Activated B cell treated with CpG ODN at 0.5 μM for 24 hours (primary cell): ENCODE measurements at regions not wholly inside any gene's neighbourhood (a gene's known extent, or its start where the extent isn't known, plus 50 kb on each side); places are given as distances from the start of the nearest gene placed in this dataset.

ENCODE experiments used
- ATAC-seq: fragments of 200-7000 bp; cut with Tn5 transposase; one replicate; pipeline ENCODE4 v1.10.0; 2021; ENCODE audit warnings: low read depth, mild to moderate bottlenecking, moderate library complexity
- CTCF ChIA-PET: fragments of 350-600 bp; sonication (Branson Sonifier 250); formaldehyde crosslinking; loops from one replicate; lab custom pipeline; 2021; ENCODE audit warnings: antibody characterized with exemption; lab: Charles Lee
- POLR2A ChIA-PET: fragments of 350-600 bp; sonication (Branson Sonifier 250); formaldehyde crosslinking; loops from one replicate; lab custom pipeline; 2021; ENCODE audit warnings: antibody characterized with exemption; lab: Charles Lee
- DNase-seq: peaks from one replicate; pipeline ENCODE4 v3.0.0; 2022
- H3K27ac Mint-ChIP-seq: one replicate; pipeline ENCODE4 v1.8.0; 2020; ENCODE audit warnings: mixed read lengths
- H3K27me3 Mint-ChIP-seq: one replicate; pipeline ENCODE4 v1.8.0; 2021; ENCODE audit warnings: mixed read lengths
- H3K36me3 Mint-ChIP-seq: one replicate; pipeline ENCODE4 v1.8.0; 2021; ENCODE audit warnings: low read depth, mixed read lengths
- H3K4me1 Mint-ChIP-seq: one replicate; pipeline ENCODE4 v1.8.0; 2021; ENCODE audit warnings: mixed read lengths
- H3K4me3 Mint-ChIP-seq: one replicate; pipeline ENCODE4 v1.8.0; 2020; ENCODE audit warnings: mild to moderate bottlenecking, mixed read lengths
- H3K9me3 Mint-ChIP-seq: one replicate; pipeline ENCODE4 v1.8.0; 2020; ENCODE audit warnings: mixed read lengths
- intact Hi-C: fragments of 100-400 bp; cut with micrococcal nuclease; formaldehyde crosslinking; loops from one replicate; pipeline ENCODE4 v1.15.1; 2024
- TF ChIP-seq, protein P1 (sequence below): fragments of 200-600 bp; IDR thresholded peaks from one replicate; pipeline ENCODE4 v1.8.0; 2022; ENCODE audit warnings: antibody characterized with exemption, mild to moderate bottlenecking

- CTCF ChIA-PET: interaction anchor here (0.6 kb wide), 1 partner anchor 62 kb away, joined by 3 read pairs; no protein-coding TSS in a partner anchor
- no peak overlapping the region for H3K4me3 Mint-ChIP-seq
- intact Hi-C loops: loop anchor here (2.0 kb wide), 2 partner anchors 14 to 20 kb away; no protein-coding TSS in a partner anchor
- no peak for DNase-seq
- no peak for ATAC-seq
- H3K36me3 Mint-ChIP-seq: no peaks in the 10 kb centered on the region
- H3K4me1 Mint-ChIP-seq: peaks cover 37% of the 10 kb centered on the region
- H3K27me3 Mint-ChIP-seq: no peaks in the 10 kb centered on the region
- POLR2A ChIA-PET: interaction anchor here (0.5 kb wide), 1 partner anchor 120 kb away, joined by 6 read pairs; no protein-coding TSS in a partner anchor
- H3K9me3 Mint-ChIP-seq: no peaks in the 10 kb centered on the region
- TF ChIP-seq, protein P1, sequence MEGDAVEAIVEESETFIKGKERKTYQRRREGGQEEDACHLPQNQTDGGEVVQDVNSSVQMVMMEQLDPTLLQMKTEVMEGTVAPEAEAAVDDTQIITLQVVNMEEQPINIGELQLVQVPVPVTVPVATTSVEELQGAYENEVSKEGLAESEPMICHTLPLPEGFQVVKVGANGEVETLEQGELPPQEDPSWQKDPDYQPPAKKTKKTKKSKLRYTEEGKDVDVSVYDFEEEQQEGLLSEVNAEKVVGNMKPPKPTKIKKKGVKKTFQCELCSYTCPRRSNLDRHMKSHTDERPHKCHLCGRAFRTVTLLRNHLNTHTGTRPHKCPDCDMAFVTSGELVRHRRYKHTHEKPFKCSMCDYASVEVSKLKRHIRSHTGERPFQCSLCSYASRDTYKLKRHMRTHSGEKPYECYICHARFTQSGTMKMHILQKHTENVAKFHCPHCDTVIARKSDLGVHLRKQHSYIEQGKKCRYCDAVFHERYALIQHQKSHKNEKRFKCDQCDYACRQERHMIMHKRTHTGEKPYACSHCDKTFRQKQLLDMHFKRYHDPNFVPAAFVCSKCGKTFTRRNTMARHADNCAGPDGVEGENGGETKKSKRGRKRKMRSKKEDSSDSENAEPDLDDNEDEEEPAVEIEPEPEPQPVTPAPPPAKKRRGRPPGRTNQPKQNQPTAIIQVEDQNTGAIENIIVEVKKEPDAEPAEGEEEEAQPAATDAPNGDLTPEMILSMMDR: no peak
- no peak overlapping the region for H3K27ac Mint-ChIP-seq
These were observed 98.1 kb upstream of the TNFAIP3 start for GRCh38 chr6:137768935-137769334.

DNA sequence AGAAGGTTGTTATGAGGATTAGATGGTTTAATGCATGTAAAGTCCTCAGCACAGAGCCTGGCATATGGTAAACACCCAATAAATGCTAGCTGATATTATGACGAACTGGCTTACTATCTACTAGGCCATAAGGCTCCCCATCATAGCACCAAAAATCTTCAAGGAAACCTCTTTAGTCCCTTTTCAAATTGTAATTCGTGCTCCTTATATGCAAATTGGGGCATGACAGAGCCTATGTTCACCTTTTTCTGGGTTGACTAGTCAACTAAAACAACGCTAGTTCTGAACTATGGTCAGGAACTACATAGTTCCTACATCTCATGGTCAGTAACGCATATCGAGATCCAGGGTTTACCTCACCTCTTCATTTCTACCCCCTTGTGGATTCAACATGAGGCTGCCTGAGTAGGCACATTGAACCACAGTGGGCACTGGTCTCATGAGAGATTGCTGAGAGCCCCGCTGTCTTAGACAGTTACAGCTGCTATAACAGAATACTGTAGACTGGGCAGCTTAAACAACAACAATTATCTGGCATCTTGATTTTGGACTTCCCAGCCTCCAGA, 97.2 kb upstream of the TNFAIP3 start:
- intact Hi-C loops: loop anchor here (2.0 kb wide), 2 partner anchors 15 to 19 kb away; no protein-coding TSS in a partner anchor
- CTCF ChIA-PET: no interaction called here
- Mint-ChIP-seq H3K4me1 (peaks cover 34% of the 10 kb centered on the region), H3K27me3 (no peaks in the 10 kb centered on the region), H3K36me3 (no peaks in the 10 kb centered on the region), H3K9me3 (no peaks in the 10 kb centered on the region), H3K4me3 (no peak overlapping the region), H3K27ac (no peak overlapping the region)
- POLR2A ChIA-PET: no interaction called here
- ATAC-seq (peak; percentile 67), DNase-seq (no peak)
- TF ChIP-seq, protein P1: no peak

DNA sequence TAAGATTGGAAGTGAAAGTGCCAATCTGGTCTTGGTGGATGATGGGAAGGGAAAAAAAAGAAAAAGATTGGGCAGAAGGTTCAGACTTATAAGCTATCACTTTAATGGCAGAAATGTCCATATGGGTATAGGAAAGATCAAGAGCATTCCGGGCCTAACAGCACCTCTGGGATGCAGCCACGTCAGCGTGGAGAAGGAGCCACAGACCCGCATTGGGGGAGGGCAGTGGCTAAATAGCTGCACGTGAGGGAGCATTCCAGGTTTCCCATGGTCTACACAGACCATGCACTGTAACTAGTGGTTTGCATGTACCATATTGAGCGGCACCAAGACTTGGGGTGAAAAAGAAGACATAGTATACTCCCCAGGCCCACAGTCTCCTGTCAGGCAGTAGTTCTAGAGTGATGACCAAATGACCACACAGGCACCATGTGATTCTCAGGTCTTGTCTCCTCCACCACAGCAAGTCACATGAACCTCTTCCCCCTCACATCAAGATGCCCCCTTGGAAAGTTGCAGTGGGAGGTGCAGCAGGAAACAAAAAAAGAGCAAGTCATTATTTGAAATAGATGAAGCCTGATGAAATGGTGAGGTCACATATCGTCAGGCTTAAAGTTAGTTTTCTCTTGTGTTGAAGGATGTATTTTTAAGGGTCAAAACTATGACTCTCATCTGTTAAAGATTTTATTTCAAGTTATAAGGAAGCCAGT, 94.4 kb upstream of the TNFAIP3 start:
- peaks cover 30% of the 10 kb centered on the region for H3K4me1 Mint-ChIP-seq
- no peak overlapping the region for H3K4me3 Mint-ChIP-seq
- DNase-seq (no peak), ATAC-seq (no peak)
- no peaks in the 10 kb centered on the region for H3K36me3 Mint-ChIP-seq
- CTCF ChIA-PET: no interaction called here
- no peaks in the 10 kb centered on the region for H3K27me3 Mint-ChIP-seq
- intact Hi-C loops: no loop called here
- POLR2A ChIA-PET: interaction anchor here (0.6 kb wide), 2 partner anchors 213 to 596 kb away, joined by 3 read pairs; no protein-coding TSS in a partner anchor
- H3K9me3 Mint-ChIP-seq: no peaks in the 10 kb centered on the region
- TF ChIP-seq, protein P1: no peak
- H3K27ac Mint-ChIP-seq: no peak overlapping the region

- ATAC-seq: no peak
- H3K4me3 Mint-ChIP-seq: no peak overlapping the region
- DNase-seq: no peak
- H3K9me3 Mint-ChIP-seq: no peaks in the 10 kb centered on the region
- ChIA-PET POLR2A (no interaction called here), CTCF (no interaction called here)
- H3K4me1 Mint-ChIP-seq: peaks cover 6% of the 10 kb centered on the region
- no peak overlapping the region for H3K27ac Mint-ChIP-seq
- TF ChIP-seq, protein P1: no peak
- no peaks in the 10 kb centered on the region for H3K36me3 Mint-ChIP-seq
- no peaks in the 10 kb centered on the region for H3K27me3 Mint-ChIP-seq
- intact Hi-C loops: no loop called here
These were observed 91.8 kb upstream of the TNFAIP3 start for GRCh38 chr6:137775227-137775626.

GRCh38 chr6:137775720-137776119, 91.3 kb upstream of the TNFAIP3 start:
- DNase-seq: no peak
- Mint-ChIP-seq H3K4me1 (peaks cover 3% of the 10 kb centered on the region), H3K36me3 (no peaks in the 10 kb centered on the region), H3K27ac (no peak overlapping the region), H3K4me3 (no peak overlapping the region), H3K9me3 (no peaks in the 10 kb centered on the region), H3K27me3 (no peaks in the 10 kb centered on the region)
- POLR2A ChIA-PET: no interaction called here
- TF ChIP-seq, protein P1: no peak
- CTCF ChIA-PET: no interaction called here
- no peak for ATAC-seq
- intact Hi-C loops: no loop called here
